ENCODE measurements at regions not wholly inside any gene's neighbourhood (a gene's known extent, or its start where the extent isn't known, plus 50 kb on each side); places are given as distances from the start of the nearest gene placed in this dataset.
"Not testable (repeated sequence)": the region's sequence is repeated elsewhere in the genome, so short reads cannot be mapped to it uniquely, and the experiment has no call there.

GRCh38 chr5:56372491-56372890 is 139.4 kb upstream of the ANKRD55 start:
- TF ChIP-seq TAF1 (IDR thresholded peaks at IDR 0.05; ENCODE audit: borderline replicate concordance, low read depth, low read length); POLR2A (IDR thresholded peaks at IDR 0.05; ENCODE audit: low read depth, low read length): not testable (repeated sequence)
